Neural progenitor cell (in vitro differentiated cells): ENCODE measurements at regions not wholly inside any gene's neighbourhood (a gene's known extent, or its start where the extent isn't known, plus 50 kb on each side); places are given as distances from the start of the nearest gene placed in this dataset.

ENCODE experiments used
- DNase-seq: peaks from one replicate; pipeline ENCODE4 v3.0.0-alpha.2; 2016; ENCODE audit warnings: low spot score
- H2AFZ ChIP-seq: fragments of 200-600 bp; sonication (generic); replicated peaks from 2 replicates; pipeline ENCODE4 v1.6.1; 2016; ENCODE audit warnings: antibody characterized with exemption
- H3F3A ChIP-seq: fragments of 200-600 bp; sonication (generic); 2 replicates; pipeline ENCODE4 v1.6.1; 2016; ENCODE audit warnings: antibody characterized with exemption, low read depth
- H3K27ac ChIP-seq: fragments of 200-600 bp; sonication (generic); 2 replicates; pipeline ENCODE4 v1.5.1; 2016; ENCODE audit warnings: mild to moderate bottlenecking
- H3K27me3 ChIP-seq: fragments of 200-600 bp; sonication (generic); 2 replicates; pipeline ENCODE4 v1.6.1; 2016; ENCODE audit warnings: mild to moderate bottlenecking, moderate library complexity
- H3K36me3 ChIP-seq: fragments of 200-600 bp; sonication (generic); 2 replicates; pipeline ENCODE4 v1.5.1; 2016
- H3K4me1 ChIP-seq: fragments of 200-600 bp; sonication (generic); 2 replicates; pipeline ENCODE4 v1.6.1; 2016; ENCODE audit warnings: mixed run types
- H3K4me2 ChIP-seq: fragments of 200-600 bp; sonication (generic); 2 replicates; pipeline ENCODE4 v1.6.1; 2016
- H3K4me3 ChIP-seq: fragments of 200-600 bp; sonication (generic); 2 replicates; pipeline ENCODE4 v1.5.1; 2016
- H3K79me2 ChIP-seq: fragments of 200-600 bp; sonication (generic); 2 replicates; pipeline ENCODE4 v1.6.1; 2016; ENCODE audit warnings: low read depth
- H3K9ac ChIP-seq: fragments of 200-600 bp; sonication (generic); 2 replicates; pipeline ENCODE4 v1.6.1; 2016
- H3K9me3 ChIP-seq: fragments of 200-600 bp; sonication (generic); 2 replicates; pipeline ENCODE4 v1.5.1; 2016; ENCODE audit warnings: low read depth
- H4K20me1 ChIP-seq: fragments of 200-600 bp; sonication (generic); 2 replicates; pipeline ENCODE4 v1.6.1; 2016; ENCODE audit warnings: low read depth
- H3K27ac Mint-ChIP-seq: 3 replicates; pipeline ENCODE4 v1.8.0; 2021; ENCODE audit warnings: mixed read lengths
- H3K27me3 Mint-ChIP-seq: 2 replicates; pipeline ENCODE4 v1.8.0; 2022; ENCODE audit warnings: low read depth, mild to moderate bottlenecking, inconsistent platforms, moderate library complexity, mixed read lengths; ENCODE audit not compliant: insufficient read depth
- H3K36me3 Mint-ChIP-seq: 3 replicates; pipeline ENCODE4 v1.8.0; 2021; ENCODE audit warnings: mixed read lengths
- H3K4me1 Mint-ChIP-seq: 3 replicates; pipeline ENCODE4 v1.8.0; 2021; ENCODE audit warnings: mixed read lengths
- H3K4me3 Mint-ChIP-seq: 3 replicates; pipeline ENCODE4 v1.8.0; 2021; ENCODE audit warnings: mild to moderate bottlenecking, moderate library complexity, mixed read lengths
- H3K9me3 Mint-ChIP-seq: 3 replicates; pipeline ENCODE4 v1.8.0; 2020; ENCODE audit warnings: mixed read lengths
- EZH2 ChIP-seq: fragments of 200-600 bp; sonication (generic); IDR thresholded peaks from 2 replicates; pipeline ENCODE4 v1.6.1; 2017; ENCODE audit warnings: antibody characterized with exemption, mild to moderate bottlenecking, moderate library complexity
- EZH2phosphoT487 ChIP-seq: fragments of 200-600 bp; sonication (generic); IDR thresholded peaks from 2 replicates; pipeline ENCODE4 v1.6.1; 2017; ENCODE audit warnings: antibody characterized with exemption
- TF ChIP-seq, protein P1 (sequence below): fragments of 200-600 bp; sonication (generic); IDR thresholded peaks from 2 replicates; pipeline ENCODE4 v1.5.1; 2017; ENCODE audit warnings: antibody characterized with exemption, mild to moderate bottlenecking

- H3K9ac ChIP-seq, result no peak overlapping the region
- TF ChIP-seq, protein P1, sequence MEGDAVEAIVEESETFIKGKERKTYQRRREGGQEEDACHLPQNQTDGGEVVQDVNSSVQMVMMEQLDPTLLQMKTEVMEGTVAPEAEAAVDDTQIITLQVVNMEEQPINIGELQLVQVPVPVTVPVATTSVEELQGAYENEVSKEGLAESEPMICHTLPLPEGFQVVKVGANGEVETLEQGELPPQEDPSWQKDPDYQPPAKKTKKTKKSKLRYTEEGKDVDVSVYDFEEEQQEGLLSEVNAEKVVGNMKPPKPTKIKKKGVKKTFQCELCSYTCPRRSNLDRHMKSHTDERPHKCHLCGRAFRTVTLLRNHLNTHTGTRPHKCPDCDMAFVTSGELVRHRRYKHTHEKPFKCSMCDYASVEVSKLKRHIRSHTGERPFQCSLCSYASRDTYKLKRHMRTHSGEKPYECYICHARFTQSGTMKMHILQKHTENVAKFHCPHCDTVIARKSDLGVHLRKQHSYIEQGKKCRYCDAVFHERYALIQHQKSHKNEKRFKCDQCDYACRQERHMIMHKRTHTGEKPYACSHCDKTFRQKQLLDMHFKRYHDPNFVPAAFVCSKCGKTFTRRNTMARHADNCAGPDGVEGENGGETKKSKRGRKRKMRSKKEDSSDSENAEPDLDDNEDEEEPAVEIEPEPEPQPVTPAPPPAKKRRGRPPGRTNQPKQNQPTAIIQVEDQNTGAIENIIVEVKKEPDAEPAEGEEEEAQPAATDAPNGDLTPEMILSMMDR, result no peak
- no peaks in the 10 kb centered on the region for H3K79me2 ChIP-seq
- no peaks in the 10 kb centered on the region for H4K20me1 ChIP-seq
- no peak overlapping the region for H2AFZ ChIP-seq
- H3K9me3 ChIP-seq, result no peaks in the 10 kb centered on the region
- no peaks in the 10 kb centered on the region for H3K4me1 ChIP-seq
- Mint-ChIP-seq H3K36me3 (no peaks in the 10 kb centered on the region), H3K27ac (no peak overlapping the region), H3K27me3 (peaks cover 5% of the 10 kb centered on the region), H3K9me3 (peaks cover 30% of the 10 kb centered on the region), H3K4me1 (no peaks in the 10 kb centered on the region), H3K4me3 (no peak overlapping the region)
- H3K27me3 ChIP-seq, result no peaks in the 10 kb centered on the region
- H3K36me3 ChIP-seq, result no peaks in the 10 kb centered on the region
- no peak overlapping the region for H3K4me2 ChIP-seq
- no peak overlapping the region for H3K27ac ChIP-seq
- no peaks in the 10 kb centered on the region for H3F3A ChIP-seq
- H3K4me3 ChIP-seq, result no peak overlapping the region
- no peak for DNase-seq
Observed at GRCh38 chr10:105675333-105675732, 1034.2 kb downstream of the SORCS3 start.

DNA sequence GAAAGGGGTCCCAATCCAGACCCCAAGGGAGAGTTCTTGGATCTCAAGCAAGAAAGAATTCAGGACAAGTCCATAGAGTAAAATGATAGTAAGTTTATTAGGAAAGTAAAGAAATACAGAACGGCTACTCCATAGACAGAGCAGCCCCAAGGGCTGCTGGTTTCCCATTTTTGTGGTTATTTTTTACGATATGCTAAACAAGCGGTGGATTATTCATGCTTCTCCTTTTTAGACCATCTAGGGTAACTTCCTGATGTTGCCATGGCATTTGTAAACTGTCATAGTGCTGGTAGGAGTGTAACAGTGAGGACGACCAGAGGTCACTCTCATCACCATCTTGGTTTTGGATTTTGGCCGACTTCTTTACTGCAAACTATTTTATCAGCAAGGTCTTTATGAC, 1033.4 kb downstream of the SORCS3 start:
- no peaks in the 10 kb centered on the region for H3K36me3 ChIP-seq
- Mint-ChIP-seq H3K27me3 (peaks cover 5% of the 10 kb centered on the region), H3K4me1 (no peaks in the 10 kb centered on the region), H3K4me3 (no peak overlapping the region), H3K36me3 (no peaks in the 10 kb centered on the region), H3K27ac (no peak overlapping the region), H3K9me3 (peaks cover 30% of the 10 kb centered on the region)
- H3K79me2 ChIP-seq, result no peaks in the 10 kb centered on the region
- no peak overlapping the region for H2AFZ ChIP-seq
- DNase-seq, result no peak
- no peaks in the 10 kb centered on the region for H3K4me1 ChIP-seq
- H3K4me3 ChIP-seq, result no peak overlapping the region
- no peaks in the 10 kb centered on the region for H3K27me3 ChIP-seq
- TF ChIP-seq, protein P1, result no peak
- TF ChIP-seq EZH2 (no peak), EZH2phosphoT487 (no peak)
- H3K9me3 ChIP-seq, result no peaks in the 10 kb centered on the region
- no peak overlapping the region for H3K27ac ChIP-seq
- H3K4me2 ChIP-seq, result no peak overlapping the region
- no peaks in the 10 kb centered on the region for H3F3A ChIP-seq
- H3K9ac ChIP-seq, result no peak overlapping the region
- no peaks in the 10 kb centered on the region for H4K20me1 ChIP-seq

GRCh38 chr10:105658696-105659095, 1017.6 kb downstream of the SORCS3 start:
- H3K36me3 Mint-ChIP-seq, result no peaks in the 10 kb centered on the region
- peaks cover 14% of the 10 kb centered on the region for H3K4me1 Mint-ChIP-seq
- no peaks in the 10 kb centered on the region for H3K79me2 ChIP-seq
- H3K4me2 ChIP-seq, result no peak overlapping the region
- no peaks in the 10 kb centered on the region for H3K27me3 Mint-ChIP-seq
- H3K27ac ChIP-seq, result no peak overlapping the region
- peaks cover 37% of the 10 kb centered on the region for H3K4me1 ChIP-seq
- DNase-seq, result no peak
- H3K4me3 ChIP-seq, result no peak overlapping the region
- no peak overlapping the region for H3K27ac Mint-ChIP-seq
- H3K9ac ChIP-seq, result no peak overlapping the region
- TF ChIP-seq, protein P1, result no peak
- TF ChIP-seq EZH2, result no peak
- no peak for TF ChIP-seq EZH2phosphoT487
- no peaks in the 10 kb centered on the region for H3K9me3 ChIP-seq
- no peaks in the 10 kb centered on the region for H4K20me1 ChIP-seq
- peak overlapping the region; percentile 48 for H2AFZ ChIP-seq
- H3K27me3 ChIP-seq, result no peaks in the 10 kb centered on the region
- H3K4me3 Mint-ChIP-seq, result no peak overlapping the region
- no peaks in the 10 kb centered on the region for H3K36me3 ChIP-seq
- peaks cover 17% of the 10 kb centered on the region for H3F3A ChIP-seq
- H3K9me3 Mint-ChIP-seq, result peaks cover 7% of the 10 kb centered on the region

GRCh38 chr10:105656856-105657255, 1015.8 kb downstream of the SORCS3 start:
- H2AFZ ChIP-seq, result no peak overlapping the region
- H3K4me2 ChIP-seq, result peak overlapping the region; percentile 28
- Mint-ChIP-seq H3K27me3 (no peaks in the 10 kb centered on the region), H3K4me1 (peaks cover 20% of the 10 kb centered on the region), H3K36me3 (no peaks in the 10 kb centered on the region), H3K27ac (no peak overlapping the region), H3K9me3 (peaks cover 7% of the 10 kb centered on the region), H3K4me3 (no peak overlapping the region)
- H3K9ac ChIP-seq, result no peak overlapping the region
- H3K36me3 ChIP-seq, result no peaks in the 10 kb centered on the region
- H3K27ac ChIP-seq, result peak overlapping the region; percentile 82
- TF ChIP-seq, protein P1, result no peak
- TF ChIP-seq EZH2, result no peak
- no peak for TF ChIP-seq EZH2phosphoT487
- no peaks in the 10 kb centered on the region for H3K79me2 ChIP-seq
- no peaks in the 10 kb centered on the region for H4K20me1 ChIP-seq
- H3K9me3 ChIP-seq, result no peaks in the 10 kb centered on the region
- H3K4me1 ChIP-seq, result peaks cover 42% of the 10 kb centered on the region
- peak; percentile 52 for DNase-seq
- H3K27me3 ChIP-seq, result no peaks in the 10 kb centered on the region
- H3K4me3 ChIP-seq, result no peak overlapping the region
- H3F3A ChIP-seq, result peaks cover 17% of the 10 kb centered on the region
